ENCODE measurements at regions not wholly inside any gene's neighbourhood (a gene's known extent, or its start where the extent isn't known, plus 50 kb on each side); places are given as distances from the start of the nearest gene placed in this dataset.

GRCh38 chr6:40325041-40325440 is 262.1 kb downstream of the LRFN2 start:
- H3K4me1 ChIP-seq: peaks cover 0 to 12% (median 3%) of the 10 kb centered on the region in 4 donors
- DNase-seq: no peak
- H3K27ac ChIP-seq: no peak overlapping the region
- no peaks in the 10 kb centered on the region for H3K9me3 ChIP-seq
- H3K27me3 ChIP-seq: peaks cover 0 to 29% (median 0%) of the 10 kb centered on the region in 3 donors
- TF ChIP-seq POLR2A (IDR thresholded peaks at IDR 0.05) (no peak), CTCF (IDR thresholded peaks at IDR 0.05) (no peak), EP300 (IDR thresholded peaks at IDR 0.05) (no peak), POLR2AphosphoS5 (IDR thresholded peaks at IDR 0.05) (no peak)
- intact Hi-C loops (cut with DNase I): no loop called here
- H3K4me3 ChIP-seq: no peak overlapping the region
- WGBS, 2 donors: 19 to 48% methylated on average over 2 of the region's 2 CpGs
- H3K36me3 ChIP-seq: no peaks in the 10 kb centered on the region

- H3K27me3 ChIP-seq: peaks cover 0 to 27% (median 0%) of the 10 kb centered on the region in 3 donors
- H3K9me3 ChIP-seq: no peaks in the 10 kb centered on the region
- WGBS, 2 donors: 81 to 86% methylated on average over 8 of the region's 8 CpGs
- peaks cover 0 to 12% (median 3%) of the 10 kb centered on the region in 4 donors for H3K4me1 ChIP-seq
- no peak for TF ChIP-seq POLR2A (IDR thresholded peaks at IDR 0.05)
- TF ChIP-seq POLR2AphosphoS5 (IDR thresholded peaks at IDR 0.05): no peak
- no peak for TF ChIP-seq EP300 (IDR thresholded peaks at IDR 0.05)
- H3K4me3 ChIP-seq: no peak overlapping the region
- no peaks in the 10 kb centered on the region for H3K36me3 ChIP-seq
- DNase-seq: no peak
- no peak overlapping the region for H3K27ac ChIP-seq
- intact Hi-C loops (cut with DNase I): no loop called here
Measured at GRCh38 chr6:40323881-40324634, 263.1 kb downstream of the LRFN2 start.

GRCh38 chr6:40322336-40322735 is 264.8 kb downstream of the LRFN2 start:
- Histone ChIP-seq H3K9me3 (no peaks in the 10 kb centered on the region), H3K36me3 (no peaks in the 10 kb centered on the region), H3K4me1 (peaks cover 0 to 12% (median 3%) of the 10 kb centered on the region in 4 donors), H3K27ac (no peak overlapping the region), H3K27me3 (peaks cover 0 to 17% (median 0%) of the 10 kb centered on the region in 3 donors), H3K4me3 (no peak overlapping the region)
- intact Hi-C loops (cut with DNase I): no loop called here
- no peak for TF ChIP-seq EP300 (IDR thresholded peaks at IDR 0.05)
- no peak for TF ChIP-seq POLR2AphosphoS5 (IDR thresholded peaks at IDR 0.05)
- no peak for TF ChIP-seq CTCF (IDR thresholded peaks at IDR 0.05)
- TF ChIP-seq POLR2A (IDR thresholded peaks at IDR 0.05): no peak
- DNase-seq: no peak
- WGBS, 2 donors: 82 to 88% methylated on average over 9 of the region's 9 CpGs

- TF ChIP-seq POLR2A (IDR thresholded peaks at IDR 0.05): no peak
- TF ChIP-seq POLR2AphosphoS5 (IDR thresholded peaks at IDR 0.05): no peak
- no peak for TF ChIP-seq EP300 (IDR thresholded peaks at IDR 0.05)
- no peak for TF ChIP-seq CTCF (IDR thresholded peaks at IDR 0.05)
- DNase-seq: no peak
- H3K27me3 ChIP-seq: peaks cover 0 to 15% (median 0%) of the 10 kb centered on the region in 3 donors
- H3K4me1 ChIP-seq: peaks cover 0 to 12% (median 3%) of the 10 kb centered on the region in 4 donors
- H3K4me3 ChIP-seq: no peak overlapping the region
- no peak overlapping the region for H3K27ac ChIP-seq
- H3K9me3 ChIP-seq: no peaks in the 10 kb centered on the region
- 92 to 93% methylated on average over 7 of the region's 7 CpGs for WGBS, 2 donors
- no peaks in the 10 kb centered on the region for H3K36me3 ChIP-seq
- intact Hi-C loops (cut with DNase I): no loop called here
Measured at GRCh38 chr6:40321616-40322015, 265.5 kb downstream of the LRFN2 start.

GRCh38 chr6:40320947-40321346 is 266.2 kb downstream of the LRFN2 start:
- DNase-seq: no peak
- Histone ChIP-seq H3K27ac (no peak overlapping the region), H3K36me3 (no peaks in the 10 kb centered on the region), H3K9me3 (no peaks in the 10 kb centered on the region), H3K27me3 (peaks cover 0 to 9% (median 0%) of the 10 kb centered on the region in 3 donors), H3K4me3 (no peak overlapping the region), H3K4me1 (peaks cover 0 to 12% (median 3%) of the 10 kb centered on the region in 4 donors)
- WGBS, 2 donors: 12 to 54% methylated on average over 2 of the region's 2 CpGs
- intact Hi-C loops (cut with DNase I): no loop called here
- TF ChIP-seq POLR2AphosphoS5 (IDR thresholded peaks at IDR 0.05) (no peak), EP300 (IDR thresholded peaks at IDR 0.05) (no peak), POLR2A (IDR thresholded peaks at IDR 0.05) (no peak), CTCF (IDR thresholded peaks at IDR 0.05) (no peak)

All from sigmoid colon (tissue), 6 donors.